ENCODE measurements at regions not wholly inside any gene's neighbourhood (a gene's known extent, or its start where the extent isn't known, plus 50 kb on each side); places are given as distances from the start of the nearest gene placed in this dataset.

GRCh38 chr12:63083046-63083445 lies 68.0 kb downstream of the AVPR1A start:
- H3K4me2 ChIP-seq, result no peak overlapping the region
- H3K79me2 ChIP-seq (ENCODE audit: insufficient read depth), result no peaks in the 10 kb centered on the region
- 2% methylated on average over 2 of the region's 2 CpGs for WGBS (ENCODE audit: low lambda C conversion rate)

More at GRCh38 chr12:63083046-63083445, 68.0 kb downstream of the AVPR1A start:
- Histone ChIP-seq H3K27me3 (ENCODE audit: insufficient read depth) (peaks cover 5% of the 10 kb centered on the region; the same call in 1 of the 2 replicates), H3K9ac (no peak overlapping the region), H2AFZ (ENCODE audit: low read depth) (no peak overlapping the region), H3K27ac (ENCODE audit: low read depth in 2 of 2, low read length in 1 of 2) (no peak overlapping the region), H4K20me1 (ENCODE audit: insufficient read depth) (no peaks in the 10 kb centered on the region), H3F3A (replicated peaks; ENCODE audit: insufficient read depth) (no peaks in the 10 kb centered on the region), H3K4me1 (ENCODE audit: control insufficient read depth in 1 of 2, insufficient read depth in 2 of 2, low read depth in 1 of 2, low read length in 1 of 2) (no peaks in the 10 kb centered on the region), H3K9me2 (no peaks in the 10 kb centered on the region), H3K4me3 (ENCODE audit: low read depth in 2 of 2, low read length in 1 of 2) (no peak overlapping the region), H3K9me3 (no peaks in the 10 kb centered on the region), H3K36me3 (replicated peaks in 1 of 2; ENCODE audit: control insufficient read depth in 1 of 2, insufficient read depth in 2 of 2, low read length in 1 of 2) (no peaks in the 10 kb centered on the region)
- DNase-seq, result no peak
- CTCF ChIA-PET, result no interaction called here
- TF ChIP-seq SMC3 (IDR thresholded peaks at IDR 0.05; ENCODE audit: low read depth, low read length), result no peak
- no peak for TF ChIP-seq TEAD4 (IDR thresholded peaks at IDR 0.05; ENCODE audit: borderline replicate concordance, insufficient read depth)
- TF ChIP-seq CTCF (IDR thresholded peaks at IDR 0.05), result no peak
- no peak for TF ChIP-seq RXRA (IDR thresholded peaks at IDR 0.05; ENCODE audit: borderline replicate concordance, low read depth)
- no peak for TF ChIP-seq REST (IDR thresholded peaks at IDR 0.05; ENCODE audit: low read depth, low read length)
- TF ChIP-seq EP300 (IDR thresholded peaks at IDR 0.05; ENCODE audit: borderline replicate concordance in 1 of 2, low read depth in 1 of 2, low read length in 1 of 2), result no peak
- no peak for TF ChIP-seq FOXJ3 (CRISPR knock-in tag; IDR thresholded peaks at IDR 0.05)
- TF ChIP-seq NFIC (IDR thresholded peaks at IDR 0.05; ENCODE audit: borderline replicate concordance), result no peak
- TF ChIP-seq RCOR1 (IDR thresholded peaks at IDR 0.05; ENCODE audit: low read length), result no peak
- no peak for TF ChIP-seq IRF3 (IDR thresholded peaks at IDR 0.05; ENCODE audit: low read depth, low read length)
- TF ChIP-seq USF2 (IDR thresholded peaks at IDR 0.05; ENCODE audit: borderline replicate concordance, low read depth, low read length), result no peak
- no peak for TF ChIP-seq MEF2A (IDR thresholded peaks at IDR 0.05; ENCODE audit: borderline replicate concordance, low read depth)
- POLR2A ChIA-PET, result no interaction called here

Data from SK-N-SH (cell line).